GM12864 (cell line): ENCODE measurements at regions not wholly inside any gene's neighbourhood (a gene's known extent, or its start where the extent isn't known, plus 50 kb on each side); places are given as distances from the start of the nearest gene placed in this dataset.

Experiments
- DNase-seq: peaks from one replicate; pipeline ENCODE4 v3.0.0-alpha.2; 2011; ENCODE audit warnings: low read depth
- H3K4me3 ChIP-seq: 2 replicates; pipeline ENCODE4 v1.5.1; 2011; ENCODE audit warnings: mild to moderate bottlenecking, low read depth, low read length, control low read depth
- CTCF ChIP-seq: IDR thresholded peaks from 2 replicates; pipeline ENCODE4 v1.5.1; 2011; ENCODE audit warnings: low read depth, mild to moderate bottlenecking, moderate library complexity, low read length, control low read depth, inconsistent platforms; ENCODE audit errors: missing control alignments

- no peak for DNase-seq
- no peak for TF ChIP-seq CTCF
- H3K4me3 ChIP-seq = no peak overlapping the region
Observed at GRCh38 chr3:194243172-194243837, 107.4 kb downstream of the HES1 start.

- TF ChIP-seq CTCF = no peak
- DNase-seq = no peak
- no peak overlapping the region for H3K4me3 ChIP-seq
Observed at GRCh38 chr3:194244167-194244566, 107.0 kb downstream of the CPN2 start.

- H3K4me3 ChIP-seq = no peak overlapping the region
- no peak for DNase-seq
- no peak for TF ChIP-seq CTCF
Observed at GRCh38 chr3:194245474-194245873, 105.7 kb downstream of the CPN2 start.

GRCh38 chr3:194245975-194246561 is 105.1 kb downstream of the CPN2 start:
- H3K4me3 ChIP-seq = no peak overlapping the region
- no peak for DNase-seq
- TF ChIP-seq CTCF = no peak

- no peak for TF ChIP-seq CTCF
- H3K4me3 ChIP-seq = no peak overlapping the region
- DNase-seq = no peak
Observed at GRCh38 chr3:194246709-194247349, 104.3 kb downstream of the CPN2 start.

- TF ChIP-seq CTCF = no peak
- no peak overlapping the region for H3K4me3 ChIP-seq
- no peak for DNase-seq
Observed at GRCh38 chr3:194247350-194247740, 103.8 kb downstream of the CPN2 start.
